GM19395 (cell line): ENCODE measurements at regions not wholly inside any gene's neighbourhood (a gene's known extent, or its start where the extent isn't known, plus 50 kb on each side); places are given as distances from the start of the nearest gene placed in this dataset.

Experiments
- ATAC-seq: cut with Tn5 transposase; IDR thresholded peaks from one replicate; pipeline ENCODE4 v1.9.1; 2021; ENCODE audit warnings: mild to moderate bottlenecking, moderate library complexity; ENCODE audit not compliant: unreplicated experiment

- ATAC-seq, result no peak
Observed at GRCh38 chr5:54774281-54775170, 210.9 kb downstream of the ESM1 start.

DNA sequence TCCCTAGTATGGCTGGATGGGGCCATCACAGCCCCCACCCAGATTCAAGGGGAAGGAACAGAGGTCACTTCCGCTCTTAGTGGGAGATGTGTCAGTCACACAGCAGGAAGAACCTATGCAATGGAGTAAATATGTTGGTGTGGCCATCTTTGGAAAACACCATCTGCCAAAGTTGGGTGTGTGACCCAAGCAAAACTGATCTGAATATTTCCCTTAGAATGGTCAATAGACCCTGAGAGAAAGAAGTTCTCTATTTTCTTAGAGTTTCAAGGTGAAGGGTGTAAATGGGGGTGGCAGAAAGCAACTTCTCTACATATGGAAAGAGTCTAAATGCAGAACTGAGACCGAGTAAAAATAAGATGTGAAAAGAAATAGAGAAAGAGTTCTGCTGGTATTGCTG is 212.7 kb downstream of the ESM1 start:
- ATAC-seq, result peak; percentile 68

GRCh38 chr5:54772231-54772630 is 213.2 kb downstream of the ESM1 start:
- ATAC-seq, result no peak

- ATAC-seq, result no peak
Observed at GRCh38 chr5:54769746-54770145, 215.6 kb downstream of the ESM1 start.

DNA sequence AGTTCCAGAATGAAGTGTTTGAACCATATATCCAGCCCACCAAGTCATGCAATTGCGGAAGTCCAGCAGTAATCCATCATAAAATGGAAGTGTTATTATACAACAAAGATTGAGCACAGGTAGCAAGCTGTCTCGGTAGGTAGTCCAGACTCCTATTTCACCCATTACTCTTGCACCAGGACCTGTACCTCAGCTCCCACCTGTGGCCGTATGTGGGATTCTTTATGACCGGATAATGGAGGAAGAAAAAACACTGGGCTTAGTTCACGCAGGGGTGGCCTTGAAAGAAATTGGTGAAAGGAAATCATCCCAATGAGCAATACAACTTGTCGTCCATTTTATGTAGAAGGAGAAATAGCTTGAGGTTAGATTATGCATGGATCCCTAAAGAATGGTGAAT is 216.3 kb downstream of the ESM1 start:
- no peak for ATAC-seq

- no peak for ATAC-seq
Observed at GRCh38 chr5:54766748-54767147, 218.6 kb downstream of the ESM1 start.

- ATAC-seq, result no peak
Observed at GRCh38 chr5:54765165-54766028, 220.0 kb downstream of the ESM1 start.

DNA sequence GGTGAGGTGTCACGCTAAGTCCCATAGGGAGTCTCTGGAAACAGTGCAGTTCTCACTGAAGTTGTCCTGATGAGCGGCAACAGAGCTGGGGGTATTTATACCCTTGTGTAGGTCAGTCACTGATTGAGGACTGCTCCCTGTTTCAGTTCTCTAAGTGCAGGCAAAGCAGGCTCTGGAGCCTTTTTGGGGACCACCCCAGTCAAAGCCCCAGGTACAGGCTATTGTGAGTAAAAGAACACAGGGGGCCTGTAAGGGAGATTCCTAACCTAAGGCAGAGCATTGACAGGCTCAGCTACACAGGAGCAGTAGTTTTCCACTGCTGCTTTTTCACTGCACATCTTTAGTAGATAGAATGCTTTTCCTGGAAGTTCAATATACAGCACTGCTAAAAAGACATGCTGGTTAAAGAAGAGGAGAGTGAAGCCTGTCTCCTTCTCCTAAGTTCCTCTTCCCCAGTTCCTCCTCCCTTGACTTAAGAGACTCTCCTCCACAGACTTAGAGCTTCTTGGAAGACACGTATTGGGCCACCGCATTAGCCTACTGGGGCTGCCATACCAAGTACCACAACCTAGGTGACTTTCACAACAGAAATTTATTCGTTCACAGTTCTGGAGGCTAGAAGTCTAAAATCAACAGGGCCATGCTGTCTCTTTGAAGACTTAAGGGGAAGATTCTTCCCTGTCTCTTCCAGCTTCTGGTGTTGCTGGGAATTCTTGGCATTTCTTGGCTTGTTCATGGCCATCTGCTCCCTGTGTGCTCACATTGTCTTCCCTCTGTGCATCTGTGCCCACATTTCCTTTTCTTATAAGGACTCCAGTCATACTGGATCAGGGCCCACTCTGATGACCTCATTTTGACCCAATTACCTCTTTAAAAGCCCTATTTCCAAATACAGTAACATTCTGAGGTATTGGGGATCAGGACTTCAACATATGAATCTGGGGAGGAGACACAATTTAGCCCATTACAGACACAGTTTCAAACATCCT is 221.0 kb downstream of the ESM1 start:
- no peak for ATAC-seq

DNA sequence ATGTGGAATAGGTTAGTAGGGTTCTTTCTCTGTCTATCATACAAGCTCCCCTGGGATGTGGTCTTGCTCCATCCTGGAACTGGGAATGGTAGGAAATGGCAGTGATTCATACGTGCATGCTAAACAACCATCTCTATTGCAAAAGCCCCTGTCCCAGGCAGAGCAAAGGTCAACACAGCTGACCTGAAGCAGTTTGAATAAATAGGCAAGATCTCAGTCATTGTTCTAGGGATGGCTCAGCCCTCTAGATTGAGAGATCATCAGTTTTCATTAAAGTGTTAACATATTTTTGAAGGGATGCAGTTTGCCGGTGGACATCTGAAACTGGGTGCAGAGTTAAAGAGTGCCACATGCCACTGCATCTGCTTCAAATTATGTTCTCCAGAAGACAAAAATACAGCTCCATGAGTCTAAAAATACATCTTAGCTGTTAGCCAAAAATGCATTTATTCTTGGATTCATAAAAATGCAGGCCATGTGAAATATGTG is 224.1 kb downstream of the ESM1 start:
- no peak for ATAC-seq

- no peak for ATAC-seq
Observed at GRCh38 chr5:54760182-54760935, 225.0 kb downstream of the ESM1 start.

- ATAC-seq, result no peak
Observed at GRCh38 chr5:54758038-54758437, 227.4 kb downstream of the ESM1 start.

DNA sequence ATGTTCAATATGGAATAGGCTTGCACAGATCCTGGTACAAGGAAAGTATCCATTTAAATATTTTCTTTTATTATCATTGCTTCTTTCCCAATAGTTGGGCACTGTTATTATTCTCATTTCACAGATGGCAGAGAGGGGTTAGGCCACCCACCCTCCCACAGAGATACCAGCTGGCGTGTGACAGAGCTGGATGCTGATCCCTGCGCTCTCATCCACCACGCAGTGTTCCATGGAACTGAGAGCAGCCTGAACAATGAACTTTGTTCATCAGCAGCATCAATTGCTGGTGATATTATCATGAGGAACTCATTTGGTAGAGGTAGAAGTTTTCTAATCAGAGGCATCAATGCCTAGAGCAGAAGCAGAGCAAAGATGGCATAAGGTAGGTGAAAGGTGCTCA is 227.9 kb downstream of the ESM1 start:
- no peak for ATAC-seq

- no peak for ATAC-seq
Observed at GRCh38 chr5:54756796-54757402, 228.5 kb downstream of the ESM1 start.

DNA sequence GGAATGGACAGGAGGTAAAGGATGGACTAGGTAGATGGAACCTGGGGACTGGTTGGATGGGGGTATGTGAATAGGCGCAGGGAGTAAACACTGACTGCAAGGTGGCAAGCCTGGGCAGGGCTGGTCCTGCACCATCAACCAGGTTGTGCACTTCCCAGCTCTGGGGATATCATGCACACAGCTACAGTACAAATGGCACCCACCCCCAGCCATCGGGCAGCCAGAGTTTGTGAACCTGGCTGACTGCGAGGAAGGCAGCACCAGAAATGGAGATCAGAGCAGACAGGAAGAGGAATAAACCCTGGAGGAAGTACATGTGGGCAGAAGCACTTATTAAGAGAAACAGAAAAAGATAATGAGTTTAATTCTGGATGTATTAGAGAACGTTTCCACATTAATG is 229.1 kb downstream of the ESM1 start:
- no peak for ATAC-seq

DNA sequence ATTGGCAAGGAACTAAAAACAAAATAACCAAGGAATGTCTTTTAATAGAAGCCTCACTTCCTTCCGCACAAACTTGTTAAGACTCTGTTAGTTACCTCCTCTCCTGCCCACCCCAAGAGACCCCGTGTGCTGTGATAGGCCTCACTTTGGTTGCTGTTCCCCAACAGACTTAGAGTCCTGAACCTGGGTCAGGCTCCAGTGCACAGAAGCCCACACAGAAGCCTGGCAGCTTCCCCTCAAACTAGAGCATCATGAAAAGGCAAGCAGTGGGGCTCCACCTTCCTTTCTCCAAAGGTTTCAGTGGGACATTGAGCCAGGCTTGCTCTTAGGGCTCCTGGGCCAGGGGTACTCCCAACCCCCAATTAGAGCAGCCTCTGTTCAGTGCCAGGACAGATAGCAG is 230.5 kb downstream of the ESM1 start:
- ATAC-seq, result no peak

DNA sequence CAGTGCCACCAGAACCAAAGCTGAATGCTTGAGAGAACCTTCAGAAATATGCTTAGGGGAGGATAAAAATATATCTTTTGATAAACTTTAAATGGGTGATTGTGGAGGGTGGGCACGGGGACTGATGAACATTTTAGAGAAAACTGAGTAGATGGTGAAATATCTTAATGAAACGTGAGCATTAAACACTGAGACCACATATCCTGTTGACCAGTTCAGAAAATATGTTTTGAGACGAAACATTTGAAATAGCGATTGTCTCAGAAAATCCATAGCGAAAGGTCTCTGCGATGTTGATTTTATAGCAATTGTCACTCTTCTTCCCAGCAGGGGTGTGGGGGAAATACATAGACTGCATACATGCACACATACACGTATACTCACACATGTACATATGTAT is 231.0 kb downstream of the ESM1 start:
- ATAC-seq, result no peak

DNA sequence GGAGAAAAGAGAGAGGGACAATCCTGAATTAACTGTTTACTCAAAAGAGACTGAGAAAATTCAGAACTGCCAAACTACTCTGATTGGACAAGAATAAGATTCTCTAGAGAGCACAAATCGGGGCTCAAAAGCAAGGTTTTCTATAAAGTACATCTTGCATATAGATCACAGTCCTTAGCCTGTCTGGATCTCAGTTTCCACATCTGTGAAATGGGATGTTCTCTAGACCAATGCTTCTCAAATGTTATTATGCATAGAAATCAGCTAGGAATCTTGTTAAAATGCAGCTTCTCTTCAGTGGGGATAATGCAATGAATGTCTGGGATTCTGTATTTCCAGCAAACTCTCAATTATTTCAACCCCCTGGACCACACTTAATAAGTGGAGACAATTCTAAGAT is 231.6 kb downstream of the ESM1 start:
- ATAC-seq, result no peak

- ATAC-seq, result peak; percentile 91
Observed at GRCh38 chr5:54753034-54753433, 232.4 kb downstream of the ESM1 start.

DNA sequence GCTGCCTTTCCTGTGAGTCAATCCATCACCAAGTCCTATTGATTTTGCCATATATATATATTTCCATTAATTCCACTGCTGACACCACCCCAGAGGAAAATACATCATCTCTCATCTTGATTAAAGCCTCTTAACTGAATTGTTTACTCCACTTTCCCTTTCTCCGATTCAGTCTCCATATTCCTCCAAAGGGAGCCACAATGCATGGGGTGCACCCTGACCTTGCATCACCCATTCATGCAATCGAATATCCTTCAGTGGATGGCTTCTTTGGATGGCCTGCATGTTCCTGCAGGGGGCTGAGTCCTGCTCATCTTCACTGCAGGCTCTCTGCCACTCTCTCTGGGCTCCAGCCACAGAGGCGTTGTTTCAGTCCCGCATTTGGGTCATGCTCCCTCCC is 231.0 kb downstream of the SNX18 start:
- ATAC-seq, result no peak
